DMS153 (cell line): ENCODE measurements at regions not wholly inside any gene's neighbourhood (a gene's known extent, or its start where the extent isn't known, plus 50 kb on each side); places are given as distances from the start of the nearest gene placed in this dataset.
"Not testable (repeated sequence)": the region's sequence is repeated elsewhere in the genome, so short reads cannot be mapped to it uniquely, and the experiment has no call there.

Experiments used
- DNase-seq: peaks from one replicate; lab custom pipeline; 2025; lab: John Stamatoyannopoulos, UW

DNA sequence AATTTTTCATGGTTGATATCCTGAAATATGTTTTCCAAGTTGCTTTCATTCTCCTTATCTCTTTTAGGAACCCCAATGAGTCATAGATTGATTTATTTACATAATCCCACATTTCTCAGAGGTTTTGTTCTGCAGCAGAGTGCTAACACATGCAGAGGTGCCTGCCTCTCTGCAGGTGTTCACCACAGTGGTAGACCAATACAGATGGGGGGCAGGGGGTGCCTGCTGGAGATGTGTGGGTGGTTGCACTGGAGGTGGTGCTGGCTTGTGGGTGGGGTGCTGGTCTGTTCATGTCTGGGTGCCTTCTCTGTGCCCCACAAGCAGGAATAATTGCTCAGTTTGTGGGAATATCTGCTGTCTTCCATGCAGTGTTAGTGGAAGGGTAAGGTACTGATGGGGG, 131.1 kb downstream of the JRKL start:
- DNase-seq, result no peak

DNA sequence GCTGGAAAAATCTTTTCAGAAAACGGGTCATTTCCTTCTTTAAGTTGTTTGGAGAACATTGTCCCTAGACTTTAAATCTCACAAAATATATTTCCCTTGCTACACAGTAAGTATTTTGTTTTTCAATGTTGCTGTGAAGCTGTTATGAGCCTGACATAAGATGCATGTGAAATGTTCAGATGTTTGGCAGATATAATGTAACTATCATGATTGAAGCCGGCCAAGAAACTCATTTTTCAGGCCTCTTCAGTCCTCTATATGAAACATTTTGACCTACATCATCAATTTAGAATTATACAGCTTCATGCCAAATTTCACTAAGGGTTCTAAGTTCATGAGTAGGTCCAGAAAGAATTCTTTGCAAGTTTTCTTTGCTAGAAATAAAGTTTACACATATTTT, 133.8 kb downstream of the JRKL start:
- no peak for DNase-seq

DNA sequence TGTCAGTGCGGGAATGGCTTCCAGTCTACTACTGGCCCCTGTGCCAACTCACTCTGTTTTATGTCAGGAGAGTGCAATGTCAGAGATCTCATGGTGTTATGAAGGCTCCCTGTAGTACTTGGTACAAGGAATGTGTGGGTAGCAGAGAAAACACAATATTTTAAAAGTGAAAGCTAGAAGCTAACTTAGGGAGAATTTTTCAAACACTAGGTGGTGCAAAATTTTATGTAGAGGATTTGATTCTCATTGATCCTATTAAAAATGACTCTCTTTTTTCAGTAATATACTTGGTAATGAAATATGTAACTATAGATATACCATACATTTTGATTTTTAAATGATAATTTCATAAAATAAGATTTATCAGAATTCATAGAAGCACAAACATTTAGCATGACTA, 134.7 kb downstream of the JRKL start:
- no peak for DNase-seq

DNA sequence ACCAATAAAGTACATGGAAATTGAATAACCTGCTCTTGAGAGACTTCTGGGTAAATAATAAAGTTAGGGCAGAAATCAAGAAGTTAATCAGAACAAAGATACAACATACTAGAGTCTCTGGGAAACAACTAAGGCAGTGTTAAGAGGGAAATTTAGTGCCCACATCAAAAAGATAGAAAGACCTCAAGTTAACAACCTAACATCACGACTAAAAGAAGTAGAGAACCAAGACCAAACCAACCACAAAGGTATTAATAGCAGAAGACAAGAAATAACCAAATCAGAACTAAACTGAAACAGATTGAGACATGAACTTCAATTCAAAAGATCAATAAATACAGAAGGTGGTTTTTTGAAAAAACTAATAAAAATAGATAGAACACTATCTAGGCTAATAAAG, 140.7 kb downstream of the JRKL start:
- no peak for DNase-seq

DNA sequence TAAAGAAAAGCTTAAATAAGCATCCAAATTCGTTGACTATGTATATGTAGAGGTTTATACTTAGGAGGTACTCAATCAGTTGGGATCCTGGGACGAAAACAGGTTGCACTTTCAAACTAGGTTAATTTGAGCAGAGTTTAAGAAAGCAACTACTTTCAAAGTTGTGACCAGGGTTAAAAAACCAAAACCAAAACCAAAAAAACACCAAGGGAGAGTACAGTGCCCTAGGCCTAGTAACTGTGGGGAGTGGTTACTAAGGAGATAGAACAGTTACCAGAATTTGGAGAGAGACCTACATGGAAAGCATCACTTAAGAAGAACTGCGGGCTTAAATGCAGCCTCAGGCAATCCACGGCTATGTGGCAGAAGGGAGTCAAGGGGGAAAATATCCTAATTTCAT, 148.3 kb downstream of the JRKL start:
- DNase-seq, result no peak

DNA sequence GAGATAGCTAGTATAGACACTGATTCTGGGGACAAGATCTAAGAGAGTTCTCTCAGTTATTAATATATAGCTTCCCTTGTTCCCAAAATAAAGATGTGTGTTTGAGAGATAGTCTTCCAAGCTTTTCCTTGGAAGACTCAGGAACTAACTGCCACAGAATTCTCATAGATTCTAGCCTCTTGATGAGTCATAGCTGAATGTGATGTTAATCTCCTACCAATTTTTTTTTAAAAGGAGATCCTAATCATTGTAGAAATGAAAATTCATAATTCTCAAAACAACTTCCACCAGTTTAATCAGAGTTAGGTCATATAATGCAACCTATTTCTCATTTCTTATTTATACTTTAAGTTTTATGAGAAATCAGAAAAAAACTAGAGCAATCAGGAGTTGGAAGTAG, 148.8 kb downstream of the JRKL start:
- no peak for DNase-seq

DNA sequence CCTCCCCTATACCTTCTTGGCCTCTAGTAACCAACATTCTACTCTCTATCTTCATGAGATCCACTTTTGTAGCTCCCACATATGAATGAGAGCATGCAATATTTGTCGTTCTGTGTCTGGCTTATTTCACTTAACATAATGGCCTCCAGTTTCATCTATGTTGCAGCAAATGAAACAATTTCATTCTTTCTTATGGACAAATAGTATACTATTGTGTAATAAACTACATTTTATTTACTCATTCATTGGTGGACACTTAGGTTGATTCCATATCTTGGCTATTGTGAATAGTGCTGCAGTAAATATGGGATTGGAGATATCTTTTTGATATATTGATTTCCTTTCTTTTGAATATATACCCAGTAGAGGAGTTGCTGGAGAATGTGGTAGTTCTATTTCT, 151.1 kb downstream of the JRKL start:
- DNase-seq, result no peak

DNA sequence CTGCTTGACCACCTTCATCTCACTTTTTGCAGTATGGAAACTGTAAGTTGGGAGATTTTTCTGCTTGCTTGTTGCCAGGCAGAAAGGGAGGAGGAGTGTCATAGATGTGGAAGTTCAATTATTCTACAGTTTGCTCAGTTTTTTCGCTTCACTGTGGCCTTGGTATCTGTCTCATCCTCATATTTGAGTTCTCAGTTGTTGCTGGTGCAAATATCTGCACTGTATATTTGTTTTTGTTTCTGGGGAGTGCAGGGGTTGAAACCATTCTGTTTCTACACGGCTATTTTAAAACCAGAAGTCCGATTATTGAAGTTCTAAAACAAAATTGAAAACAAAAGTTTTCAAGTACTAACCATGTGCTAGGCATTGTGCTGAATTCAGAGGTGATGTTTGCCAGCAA, 153.4 kb downstream of the JRKL start:
- no peak for DNase-seq

DNA sequence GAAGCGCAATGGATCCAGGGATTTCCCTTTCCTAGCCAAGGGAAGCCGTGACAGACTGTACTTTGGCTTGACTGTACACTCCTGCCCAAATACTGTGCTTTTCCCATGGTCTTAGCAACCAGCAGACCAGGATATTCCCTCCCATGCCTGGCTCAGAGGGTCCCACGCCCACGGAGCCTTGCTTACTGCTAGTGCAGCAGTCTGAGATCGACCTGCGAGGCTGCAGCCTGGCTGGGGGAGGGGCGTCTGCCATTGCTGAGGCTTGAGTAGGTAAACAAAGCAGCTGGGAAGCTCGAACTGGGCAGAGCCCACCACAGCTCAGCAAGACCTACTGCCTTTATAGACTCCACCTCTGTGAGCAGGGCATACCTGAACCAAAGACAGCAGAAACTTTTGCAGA, 155.4 kb downstream of the JRKL start:
- DNase-seq, result not testable (repeated sequence)

DNA sequence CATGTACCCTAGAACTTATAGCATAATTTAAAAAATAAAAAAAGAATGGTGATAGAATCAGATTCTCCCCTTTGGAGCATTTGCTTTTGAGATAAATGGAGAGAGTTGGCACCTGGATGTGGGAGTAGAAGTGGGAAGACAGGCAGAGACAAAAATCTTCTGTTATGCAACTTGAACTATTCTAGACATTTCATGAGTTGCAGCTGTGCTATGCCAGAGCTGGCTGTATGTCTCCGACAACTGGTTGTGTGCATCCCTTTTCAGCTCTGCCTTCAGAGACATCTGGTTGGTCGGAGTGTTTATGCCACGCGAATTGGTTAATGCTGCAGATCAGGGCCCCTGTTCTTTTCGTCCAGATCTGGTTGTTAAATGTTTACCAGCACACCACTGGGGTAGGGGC, 161.3 kb downstream of the JRKL start:
- no peak for DNase-seq

DNA sequence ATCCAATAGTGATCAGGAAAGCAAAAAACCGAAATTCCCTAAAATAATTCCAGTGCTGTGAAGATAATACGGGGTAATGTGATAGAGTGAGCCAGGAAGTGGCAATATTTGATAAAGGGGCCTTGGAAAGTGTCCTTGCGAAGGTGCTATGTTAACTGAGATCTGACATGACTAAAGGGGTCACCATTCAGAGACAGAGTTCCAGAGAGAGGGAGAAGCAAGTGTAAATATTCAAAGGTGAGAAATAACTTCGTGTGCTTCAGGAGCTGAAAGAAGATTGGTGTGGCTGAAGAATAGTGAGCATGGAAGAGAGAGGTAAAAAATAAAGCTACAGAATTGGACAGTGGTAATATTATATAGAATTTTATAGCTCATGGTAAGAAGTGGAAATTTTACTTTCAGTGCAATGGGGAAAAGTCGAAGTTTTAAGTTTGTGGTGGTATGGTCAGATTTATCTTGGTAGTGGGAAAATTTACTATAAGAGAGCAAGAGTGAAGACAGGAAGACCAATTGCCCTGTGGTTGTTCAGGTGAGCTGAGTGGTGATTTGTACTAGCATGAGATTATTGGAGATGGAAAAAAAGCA, 164.5 kb downstream of the JRKL start:
- DNase-seq, result no peak

DNA sequence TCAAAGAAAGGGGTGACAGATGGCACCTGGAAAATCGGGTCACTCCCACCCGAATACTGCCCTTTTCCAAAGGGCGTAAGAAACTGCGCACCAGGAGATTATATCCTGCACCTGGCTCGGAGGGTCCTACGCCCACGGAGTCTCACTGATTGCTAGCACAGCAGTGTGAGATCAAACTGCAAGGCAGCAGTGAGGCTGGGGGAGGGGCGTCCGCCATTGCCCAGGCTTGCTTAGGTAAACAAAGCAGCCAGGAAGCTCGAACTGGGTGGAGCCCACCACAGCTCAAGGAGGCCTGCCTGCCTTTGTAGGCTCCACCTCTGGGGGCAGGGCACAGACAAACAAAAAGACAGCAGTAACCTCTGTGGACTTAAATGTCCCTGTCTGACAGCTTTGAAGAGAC, 166.0 kb downstream of the JRKL start:
- DNase-seq, result not testable (repeated sequence)

DNA sequence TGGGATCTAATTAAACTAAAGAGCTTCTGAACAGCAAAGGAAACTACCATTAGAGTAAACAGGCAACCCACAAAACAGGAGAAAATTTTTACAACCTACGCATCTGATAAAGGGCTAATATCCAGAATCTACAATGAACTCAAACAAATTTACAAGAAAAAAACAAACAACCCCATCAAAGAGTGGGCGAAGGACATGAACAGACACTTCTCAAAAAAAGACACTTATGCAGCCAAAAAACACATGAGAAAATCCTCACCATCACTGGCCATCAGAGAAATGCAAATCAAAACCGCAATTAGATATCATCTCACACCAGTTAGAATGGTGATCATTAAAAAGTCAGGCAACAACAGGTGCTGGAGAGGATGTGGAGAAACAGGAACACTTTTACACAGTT, 170.9 kb downstream of the JRKL start:
- DNase-seq, result not testable (repeated sequence)

DNA sequence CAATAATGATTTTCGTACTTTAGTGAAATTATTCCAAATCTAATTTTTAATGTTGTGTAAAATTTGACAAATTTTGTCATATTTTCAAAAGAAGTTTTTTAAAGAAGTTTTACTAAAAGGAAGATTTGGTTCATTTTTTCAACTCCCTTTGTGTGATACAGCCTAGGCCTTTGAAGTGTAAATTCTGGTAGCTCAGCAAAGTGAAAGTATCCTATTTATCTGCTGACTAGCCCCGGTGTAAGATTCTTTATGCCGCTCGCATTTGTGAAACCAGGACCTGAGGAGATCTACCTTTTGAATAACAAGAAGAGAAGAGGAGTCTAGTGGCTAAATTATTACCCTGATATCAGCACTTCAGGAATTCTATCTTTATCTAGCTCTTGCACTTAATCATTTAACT, 177.4 kb downstream of the JRKL start:
- DNase-seq, result no peak

DNA sequence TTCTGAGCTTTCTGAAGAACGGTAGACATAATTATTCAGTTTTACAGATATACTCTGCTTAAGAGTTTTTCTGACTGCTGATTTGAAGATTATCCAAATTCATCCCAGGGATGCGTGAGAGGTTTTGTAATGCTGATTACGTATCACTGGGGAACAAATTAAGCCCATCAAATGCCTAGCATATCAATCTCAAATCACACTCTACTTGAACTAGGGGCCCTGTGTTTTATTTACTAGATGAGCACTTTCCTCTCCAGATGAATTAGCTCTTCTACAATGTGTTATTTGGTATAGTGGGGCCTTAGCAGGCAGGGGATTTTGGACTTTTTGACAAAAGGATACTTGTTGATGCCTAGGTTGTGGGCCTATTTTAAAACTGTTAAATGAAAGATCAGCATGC, 177.9 kb downstream of the JRKL start:
- no peak for DNase-seq

DNA sequence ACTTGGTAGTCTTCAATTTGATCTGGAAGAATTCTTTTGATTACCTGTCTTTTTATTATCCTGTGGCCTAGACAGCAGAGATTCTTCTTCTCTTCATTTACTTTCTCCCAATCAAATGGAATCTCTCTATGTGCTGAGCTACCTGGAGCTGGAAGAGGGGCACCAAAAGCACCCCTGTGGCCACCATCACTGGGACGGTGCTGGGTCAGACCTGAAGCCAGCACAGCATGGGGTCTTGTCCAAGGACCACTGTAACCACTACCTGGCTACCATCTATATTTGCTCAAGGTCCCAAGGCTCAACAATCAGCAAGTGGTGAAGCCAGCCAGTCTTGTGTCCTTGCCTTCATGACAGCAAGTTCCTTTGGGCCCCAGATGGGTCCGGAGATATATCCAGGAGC, 186.6 kb downstream of the JRKL start:
- DNase-seq, result no peak

DNA sequence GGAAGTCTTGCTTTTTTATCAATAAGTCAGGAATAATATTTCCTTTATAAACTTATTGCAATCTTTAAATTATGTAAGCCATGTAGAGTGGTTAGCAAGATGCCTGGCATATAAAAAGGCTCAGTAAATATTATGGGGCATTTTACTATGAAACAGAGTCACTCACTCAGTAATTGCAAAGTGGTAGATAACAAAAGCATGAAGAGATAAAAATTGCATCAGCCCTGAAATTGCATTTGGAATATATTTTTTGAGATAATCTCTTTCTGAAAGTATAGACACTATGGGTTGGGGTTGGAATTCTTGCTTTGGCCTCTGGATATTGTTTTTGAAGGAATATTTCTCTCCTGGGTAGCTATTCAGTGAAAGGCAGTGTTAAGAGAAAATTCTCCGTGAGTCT, 188.6 kb downstream of the JRKL start:
- no peak for DNase-seq

DNA sequence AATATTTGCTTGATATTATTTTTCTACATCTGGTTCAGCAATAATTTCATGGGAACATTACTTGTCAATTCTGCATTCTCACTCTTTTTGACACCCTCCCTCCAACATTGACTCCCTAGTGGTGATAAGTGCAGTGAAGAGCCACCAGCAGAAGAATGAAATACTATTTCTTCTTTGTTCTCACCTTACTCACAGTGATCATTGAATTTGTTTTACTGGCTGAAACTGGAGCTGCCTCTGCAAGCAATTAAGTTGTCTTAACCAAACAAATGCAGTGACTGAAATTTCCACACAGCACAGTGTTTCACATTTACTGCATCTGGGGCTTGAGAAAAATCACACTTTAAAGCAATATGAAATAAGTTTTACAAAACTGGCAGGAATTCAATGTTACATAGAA, 189.8 kb downstream of the JRKL start:
- DNase-seq, result peak; percentile 73

DNA sequence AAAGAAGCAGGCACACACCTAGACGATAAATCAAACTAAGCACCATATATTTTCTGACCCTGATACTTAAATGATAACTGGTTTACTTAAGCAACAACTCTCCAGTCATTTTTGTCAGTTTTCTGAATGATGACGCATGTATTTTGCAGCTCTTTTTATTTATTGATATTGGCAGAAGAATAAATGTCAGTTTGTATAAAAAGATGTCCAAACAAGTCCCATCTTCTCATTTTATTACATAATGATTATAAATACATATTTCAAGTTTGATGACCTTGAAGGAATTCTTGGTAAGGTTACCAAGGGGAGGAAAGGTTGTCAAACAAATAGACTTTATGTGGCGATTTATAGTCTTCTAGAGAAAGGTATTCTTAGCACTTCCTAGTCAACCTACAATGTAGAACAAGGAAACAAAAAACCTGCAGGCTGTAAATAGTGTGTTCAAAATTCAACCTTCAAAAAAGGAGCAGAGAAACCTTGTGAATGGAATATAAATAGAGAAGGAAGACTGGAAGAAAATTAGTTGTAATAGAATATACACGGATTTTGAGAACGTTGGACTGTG, 190.7 kb downstream of the JRKL start:
- no peak for DNase-seq

DNA sequence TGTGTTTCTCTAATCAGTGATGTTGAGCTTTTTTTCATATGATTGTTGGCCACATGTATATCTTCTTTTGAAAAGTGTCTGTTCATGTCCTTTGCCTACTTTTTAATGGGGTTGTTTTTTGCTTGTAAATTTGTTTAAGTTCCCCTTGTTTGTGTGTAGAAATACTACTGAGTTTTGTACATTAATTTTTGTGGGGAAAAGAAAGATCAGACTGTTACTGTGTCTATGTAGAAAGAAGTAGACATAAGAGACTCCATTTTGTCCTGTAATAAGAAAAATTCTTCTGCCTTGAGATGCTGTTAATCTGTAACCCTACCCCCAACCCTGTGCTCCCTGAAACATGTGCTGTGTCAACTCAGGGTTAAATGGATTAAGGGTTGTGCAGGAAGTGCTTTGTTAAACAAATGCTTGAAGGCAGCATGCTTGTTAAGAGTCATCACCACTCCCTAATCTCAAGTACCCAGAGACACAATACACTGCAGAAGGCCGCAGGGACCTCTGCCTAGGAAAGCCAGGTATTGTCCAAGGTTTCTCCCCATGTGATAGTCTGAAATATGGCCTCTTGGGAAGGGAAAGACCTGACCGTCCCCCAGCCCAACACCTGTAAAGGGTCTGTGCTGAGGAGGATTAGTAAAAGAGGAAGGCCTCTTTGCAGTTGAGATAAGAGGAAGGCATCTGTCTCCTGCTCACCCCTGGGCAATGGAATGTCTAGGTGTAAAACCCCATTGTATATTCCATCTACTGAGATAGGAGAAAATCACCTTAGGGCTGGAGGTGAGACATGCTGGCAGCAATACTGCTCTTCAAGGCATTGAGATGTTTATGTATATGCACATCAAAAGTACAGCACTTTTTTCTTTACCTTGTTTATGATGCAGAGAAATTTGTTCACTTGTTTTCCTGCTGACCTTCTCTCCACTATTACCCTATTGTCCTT, 196.4 kb downstream of the JRKL start:
- peak; percentile 37 for DNase-seq

DNA sequence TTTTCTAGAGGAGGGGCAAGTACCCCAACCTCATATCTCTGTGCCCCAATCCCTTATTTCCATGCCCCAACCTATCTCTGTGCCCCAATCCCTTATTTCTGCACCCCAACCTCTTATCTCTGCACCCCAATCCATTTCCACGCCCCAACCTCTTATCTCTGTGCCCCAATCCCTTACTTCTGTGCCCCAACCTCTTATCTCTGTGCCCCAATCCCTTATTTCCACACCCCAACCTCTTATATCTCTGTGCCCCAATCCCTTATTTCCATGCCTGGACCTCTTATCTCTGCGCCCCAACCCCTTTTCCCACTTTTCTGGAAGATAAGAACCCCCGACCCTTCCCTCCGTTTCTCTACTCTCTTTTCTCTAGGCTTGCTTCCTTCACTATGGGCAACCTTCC, 199.0 kb downstream of the JRKL start:
- not testable (repeated sequence) for DNase-seq

DNA sequence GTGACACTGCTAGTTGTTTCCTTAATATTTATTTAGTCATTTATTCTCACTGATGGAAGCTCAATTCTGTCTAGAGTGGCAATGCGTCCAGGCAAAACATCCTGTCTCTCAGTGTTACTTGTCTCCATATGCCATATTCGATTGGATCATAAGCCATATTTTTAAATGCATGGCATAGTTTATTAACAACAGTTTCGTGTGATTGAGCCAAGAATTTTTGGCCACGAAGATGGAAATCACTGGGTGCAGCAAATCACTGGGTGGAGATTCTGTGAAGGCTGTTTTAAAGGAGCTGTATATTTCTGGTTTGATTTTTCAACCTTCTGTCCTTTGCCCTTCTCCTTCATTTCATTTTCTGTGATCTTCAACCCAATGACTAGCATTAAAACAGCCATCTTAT, 205.2 kb downstream of the JRKL start:
- DNase-seq, result no peak

DNA sequence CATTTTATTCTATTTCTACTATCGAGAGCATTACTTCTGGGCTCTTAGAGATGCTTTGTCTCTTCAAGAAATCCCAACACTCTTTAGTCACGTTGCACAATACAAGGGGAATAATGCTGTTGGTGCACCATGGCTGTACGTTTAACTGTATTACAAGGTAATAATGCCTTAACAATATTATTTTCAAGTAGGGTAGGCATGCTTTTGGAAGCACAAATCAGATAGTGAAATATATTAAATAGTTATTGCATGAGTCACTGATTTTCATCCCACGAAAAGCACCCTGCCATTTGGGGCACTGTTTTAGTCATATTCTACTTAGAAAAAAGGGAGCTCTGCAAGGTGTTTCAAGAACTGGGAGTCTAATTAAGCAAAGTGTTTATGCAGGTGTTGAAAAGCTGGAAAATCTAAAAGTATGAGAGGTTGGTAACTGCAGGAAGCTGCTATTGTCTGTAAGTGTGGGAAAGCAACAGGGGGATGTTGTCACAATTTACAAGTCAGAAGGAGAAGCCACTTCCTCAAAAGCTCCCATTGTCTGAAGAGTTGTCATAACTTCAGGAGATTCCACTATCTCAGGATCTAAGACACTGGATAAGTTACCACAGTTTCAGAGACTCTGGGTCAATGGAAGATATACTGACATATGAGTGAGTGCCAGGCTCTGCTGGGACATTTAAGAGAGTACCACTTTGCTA, 218.2 kb downstream of the JRKL start:
- no peak for DNase-seq
